CD4-positive, alpha-beta T cell treated with Interleukin-6 for 4 hours (primary cell): ENCODE measurements at regions not wholly inside any gene's neighbourhood (a gene's known extent, or its start where the extent isn't known, plus 50 kb on each side); places are given as distances from the start of the nearest gene placed in this dataset.
"Not testable (repeated sequence)": the region's sequence is repeated elsewhere in the genome, so short reads cannot be mapped to it uniquely, and the experiment has no call there.

Experiments used
- DNase-seq: peaks from one replicate; pipeline ENCODE4 v3.0.0-alpha.2; 2020; ENCODE audit warnings: mixed read lengths

- no peak for DNase-seq
Measured at GRCh38 chr6:56741472-56741871, 98.8 kb upstream of the DST start.

GRCh38 chr6:56739836-56740815, 97.4 kb upstream of the DST start:
- no peak for DNase-seq

DNA sequence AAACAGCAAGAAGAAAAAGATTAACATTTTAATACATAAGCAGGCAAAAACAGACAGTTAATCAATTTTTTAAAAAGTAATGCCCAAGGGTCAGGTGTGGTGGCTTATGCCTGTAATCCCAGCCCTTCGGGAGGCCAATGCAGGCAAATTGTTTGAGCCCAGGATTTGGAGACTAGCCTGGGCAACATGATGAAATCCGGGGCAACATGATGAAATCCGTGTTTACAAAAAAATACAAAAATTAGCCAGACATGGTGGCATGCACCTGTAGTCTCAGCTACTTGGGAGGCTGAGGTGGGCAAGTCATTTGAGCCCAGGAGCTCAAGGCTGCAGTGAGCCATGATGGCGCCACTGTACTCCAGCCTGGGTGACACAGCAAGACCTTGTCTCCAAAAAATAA, 94.1 kb upstream of the DST start:
- no peak for DNase-seq

GRCh38 chr6:56734335-56734734, 91.6 kb upstream of the DST start:
- DNase-seq, result no peak

DNA sequence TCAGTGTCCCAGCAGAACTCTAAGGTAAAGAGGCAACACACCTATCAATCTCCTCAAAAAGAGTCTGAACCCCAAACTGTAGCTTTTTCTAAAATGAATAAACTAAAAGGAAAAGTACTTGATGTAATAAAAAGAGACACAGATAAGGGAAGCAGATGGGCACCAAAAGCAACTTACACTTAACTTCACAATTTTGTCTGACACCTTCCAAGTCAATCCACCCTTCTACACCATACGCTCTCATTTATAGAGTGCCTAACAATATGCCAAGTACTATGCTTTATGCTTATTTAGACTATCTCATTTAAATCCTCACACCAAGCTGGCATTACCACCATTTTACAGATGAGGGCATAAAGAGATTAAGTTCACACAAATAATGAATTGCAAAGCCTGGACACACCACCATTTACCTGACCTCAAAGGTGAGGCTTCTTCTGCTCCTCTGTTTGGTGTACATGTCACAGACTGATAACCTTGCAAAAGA, 90.6 kb upstream of the DST start:
- no peak for DNase-seq

DNA sequence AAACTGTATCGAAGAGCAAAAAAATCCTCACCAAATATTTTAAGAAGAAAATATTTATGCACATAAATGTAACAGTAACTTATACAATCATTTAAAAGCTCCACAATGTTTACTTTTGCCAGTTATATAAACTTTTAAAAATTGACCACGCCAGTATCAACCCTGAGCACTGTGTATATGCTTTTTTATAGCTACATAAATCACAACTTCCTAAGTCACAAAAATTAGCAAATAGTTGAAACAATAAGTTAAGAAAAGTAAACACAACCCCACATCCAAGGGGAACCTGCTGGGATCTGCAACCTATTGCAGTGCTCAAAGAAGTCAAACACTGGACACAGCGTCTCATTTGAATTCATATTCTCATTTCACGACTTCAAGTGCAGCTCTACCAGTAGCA, 89.8 kb upstream of the DST start:
- no peak for DNase-seq

- no peak for DNase-seq
Measured at GRCh38 chr6:56730663-56731529, 88.2 kb upstream of the DST start.

DNA sequence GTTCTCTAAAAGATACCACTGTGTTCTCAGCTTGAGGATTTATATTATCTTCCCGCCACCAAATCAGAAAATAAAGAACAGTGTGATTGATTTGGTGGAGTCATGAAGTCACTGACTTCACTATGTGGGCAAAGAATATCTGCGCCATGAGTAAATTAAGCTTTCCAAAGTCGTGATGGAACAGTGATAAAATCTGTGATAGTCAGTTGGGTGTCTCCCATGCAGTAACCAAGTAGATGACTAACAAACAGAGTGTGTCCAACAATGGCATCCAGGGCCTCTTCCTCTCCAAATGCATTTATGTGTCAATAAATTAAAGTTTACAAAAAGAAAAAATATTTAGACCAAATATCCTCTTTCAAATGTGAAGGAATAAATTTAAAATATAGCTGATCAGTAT, 87.0 kb upstream of the DST start:
- DNase-seq, result no peak

GRCh38 chr6:56729166-56729565, 86.5 kb upstream of the DST start:
- not testable (repeated sequence) for DNase-seq

DNA sequence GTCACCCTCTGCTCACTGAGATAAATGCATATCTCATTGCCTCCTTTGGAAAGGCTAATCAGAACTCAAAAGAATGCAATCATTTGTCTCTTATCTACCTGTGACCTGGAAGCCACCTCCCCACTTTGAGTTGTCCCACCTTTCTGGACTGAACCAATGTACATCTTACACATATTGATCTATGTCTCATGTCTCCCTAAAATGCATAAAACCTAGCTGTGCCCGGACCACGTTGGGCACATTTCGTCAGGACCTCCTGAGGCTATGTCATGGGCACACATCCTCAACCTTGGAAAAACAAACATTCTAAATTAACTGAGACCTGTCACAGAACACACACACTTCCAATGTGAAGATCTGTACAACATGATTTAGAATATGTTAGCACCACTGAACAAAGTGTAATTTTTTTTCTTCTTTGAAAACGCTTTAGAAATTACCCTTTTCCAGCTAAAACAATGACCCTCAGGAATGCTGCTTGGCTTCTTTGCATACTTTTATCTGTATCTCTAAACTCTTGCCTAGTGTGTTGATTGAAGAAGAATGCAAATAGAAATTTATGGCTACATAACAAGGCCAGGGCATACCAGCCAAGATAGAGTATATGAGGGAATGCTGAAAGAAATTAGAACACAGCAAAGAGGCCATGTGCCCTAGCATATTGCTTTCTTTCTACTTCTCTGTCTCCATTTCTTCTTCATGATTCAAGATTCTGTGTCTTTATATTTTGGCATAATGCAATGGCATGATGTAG, 84.6 kb upstream of the DST start:
- DNase-seq, result no peak

- no peak for DNase-seq
Measured at GRCh38 chr6:56725254-56725653, 82.6 kb upstream of the DST start.

- no peak for DNase-seq
Measured at GRCh38 chr6:56724455-56724854, 81.8 kb upstream of the DST start.

- no peak for DNase-seq
Measured at GRCh38 chr6:56720882-56721281, 78.2 kb upstream of the DST start.

- DNase-seq, result not testable (repeated sequence)
Measured at GRCh38 chr6:56720202-56720601, 77.5 kb upstream of the DST start.

DNA sequence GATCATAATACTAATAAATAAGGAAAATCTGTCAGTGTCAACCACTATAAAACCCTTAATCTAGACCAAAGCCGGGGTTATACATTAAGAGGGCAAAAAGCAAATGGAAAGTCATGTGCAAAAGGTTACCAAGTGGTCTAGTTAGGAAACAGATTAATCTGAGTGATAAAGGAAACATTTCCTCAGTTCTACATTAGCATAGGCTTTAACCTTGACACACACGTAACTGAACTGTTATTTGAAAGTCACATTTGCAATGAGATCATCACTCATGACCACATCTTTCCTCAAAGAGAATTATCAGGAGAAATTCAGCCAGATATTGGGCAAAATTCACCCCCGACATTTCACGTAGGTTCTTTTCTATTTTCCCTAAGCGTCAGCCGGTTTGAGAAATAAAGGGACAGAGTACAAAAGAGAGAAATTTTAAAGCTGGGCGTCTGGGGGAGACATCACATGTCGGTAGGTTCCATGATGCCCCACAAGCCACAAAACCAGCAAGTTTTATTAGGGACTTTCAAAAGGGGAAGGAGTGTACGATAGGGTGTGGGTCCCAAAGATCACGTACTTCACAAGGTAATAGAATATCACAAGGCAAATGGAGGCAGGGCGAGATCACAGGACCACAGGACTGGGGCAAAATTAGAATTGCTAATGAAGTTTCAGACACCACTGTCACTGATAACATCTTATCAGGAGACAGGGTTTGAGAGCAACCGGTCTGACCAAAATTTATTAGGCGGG, 76.8 kb upstream of the DST start:
- DNase-seq, result not testable (repeated sequence)

DNA sequence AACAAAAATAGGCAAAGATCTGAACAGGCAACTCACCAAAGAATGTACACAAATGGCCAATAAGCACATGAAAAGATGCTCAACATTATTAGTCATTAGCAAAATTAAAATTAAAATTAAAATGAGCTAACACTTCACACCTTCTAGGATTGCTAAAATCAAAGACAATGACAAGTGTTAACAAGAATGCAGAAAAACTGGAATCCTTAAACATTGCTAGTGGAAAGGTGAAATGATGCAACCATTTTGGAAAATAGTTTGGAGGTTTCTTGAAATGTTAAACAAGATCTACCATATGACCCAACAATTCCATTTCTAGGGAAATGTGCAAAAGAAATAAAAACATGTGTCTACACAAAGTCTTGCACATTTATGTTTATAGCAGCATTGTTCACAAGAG, 75.5 kb upstream of the DST start:
- no peak for DNase-seq

DNA sequence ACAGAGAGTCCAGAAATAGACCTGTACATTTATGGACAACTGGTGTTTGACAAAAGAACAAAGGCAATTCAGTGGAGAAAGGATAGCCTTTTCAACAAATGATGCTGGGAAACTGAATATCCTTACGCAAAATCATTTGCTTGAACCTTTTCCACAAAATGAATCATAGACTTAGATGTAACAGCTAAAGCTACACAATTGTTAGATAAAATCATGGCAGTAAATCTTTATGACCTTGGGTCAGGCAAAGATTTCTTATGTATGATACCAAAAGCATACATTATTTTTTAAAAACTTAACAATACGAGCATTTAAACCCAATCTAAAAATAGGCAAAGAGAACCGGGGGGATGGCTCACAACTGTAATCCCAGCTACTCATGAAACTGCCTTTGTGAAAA, 73.5 kb upstream of the DST start:
- no peak for DNase-seq

DNA sequence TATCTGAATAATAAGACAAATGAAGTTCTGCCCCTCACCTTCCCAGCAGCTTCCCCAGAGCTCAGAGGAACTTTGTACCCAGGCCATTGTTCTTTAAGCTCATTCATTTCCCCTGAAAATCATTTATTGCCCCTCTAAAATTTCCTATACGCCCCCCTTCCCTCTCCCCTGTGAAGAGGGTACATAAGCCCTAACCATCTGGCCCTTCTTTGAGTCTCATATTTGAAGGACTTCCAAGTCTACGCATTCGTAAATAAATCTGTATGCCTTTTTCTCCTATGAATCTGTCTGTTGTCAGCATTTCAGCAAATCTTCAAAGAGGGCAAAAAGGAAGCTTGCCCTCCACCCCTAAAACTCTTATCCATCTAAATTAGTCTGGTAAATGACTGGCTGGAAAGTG, 73.1 kb upstream of the DST start:
- DNase-seq, result no peak

DNA sequence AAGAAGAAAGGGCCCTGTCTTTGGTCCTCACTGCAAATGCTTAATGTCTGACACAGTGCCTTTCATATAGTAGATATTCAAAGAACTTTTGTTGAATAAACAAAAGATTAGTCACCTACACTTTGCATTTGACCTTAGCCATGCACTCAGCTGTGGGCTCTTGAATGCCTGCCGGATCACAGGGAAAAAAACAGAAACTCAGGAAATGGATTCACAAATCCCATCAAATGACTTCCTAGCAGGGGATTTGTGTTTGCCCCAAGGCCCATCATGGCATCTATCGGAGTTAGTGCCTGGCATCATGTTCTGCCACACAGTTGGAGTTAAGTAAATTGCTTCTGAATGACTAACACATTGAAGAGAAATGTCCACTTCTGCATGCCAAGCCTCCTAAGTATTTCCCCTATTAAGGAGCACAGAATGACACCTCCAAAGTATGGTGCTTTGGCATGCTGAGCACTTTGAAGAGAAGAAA, 72.3 kb upstream of the DST start:
- no peak for DNase-seq

- DNase-seq, result no peak
Measured at GRCh38 chr6:56714273-56714672, 71.6 kb upstream of the DST start.

- no peak for DNase-seq
Measured at GRCh38 chr6:56713254-56713672, 70.6 kb upstream of the DST start.

- no peak for DNase-seq
Measured at GRCh38 chr6:56710967-56711366, 68.3 kb upstream of the DST start.
